Activated CD8-positive, alpha-beta memory T cell treated with anti-CD3 and anti-CD28 coated beads for 4 hours (primary cell): ENCODE measurements at regions not wholly inside any gene's neighbourhood (a gene's known extent, or its start where the extent isn't known, plus 50 kb on each side); places are given as distances from the start of the nearest gene placed in this dataset.

Experiments used
- DNase-seq, 2 donors: peaks; one replicate each; pipeline ENCODE4 v3.0.0-alpha.2; 2020; ENCODE audit warnings: low read depth in 2 of 2

DNA sequence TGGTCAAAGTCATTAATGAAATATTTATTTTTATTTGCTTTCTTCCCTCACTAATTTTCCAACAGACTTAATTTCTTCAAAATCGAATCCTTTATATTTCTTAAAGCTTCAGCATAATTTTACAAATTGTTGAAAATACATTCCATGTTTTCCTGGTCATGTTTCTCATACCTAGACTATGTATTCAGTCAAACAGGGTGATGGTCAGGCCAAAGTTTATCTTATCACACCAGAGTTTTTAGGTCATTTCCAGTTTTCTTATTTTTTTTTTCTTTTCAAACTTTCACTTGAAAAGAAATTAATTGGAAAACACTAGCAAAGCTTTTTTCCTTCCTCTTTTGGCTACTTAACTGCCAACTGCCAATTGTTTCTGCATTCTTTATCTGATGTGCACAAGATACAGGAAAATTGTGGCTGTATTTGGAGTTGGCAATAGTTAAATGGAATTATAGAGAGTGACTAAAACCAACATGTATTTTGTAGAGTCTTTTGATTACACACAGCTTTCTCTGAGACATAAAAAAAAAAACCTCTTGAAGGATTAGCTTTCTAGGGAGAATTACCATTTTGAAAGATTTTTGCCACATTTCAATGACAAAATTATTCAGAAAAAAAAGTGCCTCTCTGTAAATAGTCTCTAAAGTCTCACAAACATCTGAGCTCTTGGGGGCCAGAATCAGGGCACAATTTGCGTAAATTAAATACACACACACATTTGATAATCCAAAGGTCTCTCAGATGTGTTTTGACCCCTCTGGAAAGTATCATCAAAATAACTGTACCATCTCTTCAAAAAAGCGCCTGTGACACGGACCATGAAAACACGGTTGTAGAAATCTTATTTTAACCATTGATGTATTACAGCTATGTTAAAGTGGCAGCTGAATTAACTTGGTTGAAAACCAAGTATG lies 603.2 kb upstream of the KCNMB2 start:
- DNase-seq: no peak

DNA sequence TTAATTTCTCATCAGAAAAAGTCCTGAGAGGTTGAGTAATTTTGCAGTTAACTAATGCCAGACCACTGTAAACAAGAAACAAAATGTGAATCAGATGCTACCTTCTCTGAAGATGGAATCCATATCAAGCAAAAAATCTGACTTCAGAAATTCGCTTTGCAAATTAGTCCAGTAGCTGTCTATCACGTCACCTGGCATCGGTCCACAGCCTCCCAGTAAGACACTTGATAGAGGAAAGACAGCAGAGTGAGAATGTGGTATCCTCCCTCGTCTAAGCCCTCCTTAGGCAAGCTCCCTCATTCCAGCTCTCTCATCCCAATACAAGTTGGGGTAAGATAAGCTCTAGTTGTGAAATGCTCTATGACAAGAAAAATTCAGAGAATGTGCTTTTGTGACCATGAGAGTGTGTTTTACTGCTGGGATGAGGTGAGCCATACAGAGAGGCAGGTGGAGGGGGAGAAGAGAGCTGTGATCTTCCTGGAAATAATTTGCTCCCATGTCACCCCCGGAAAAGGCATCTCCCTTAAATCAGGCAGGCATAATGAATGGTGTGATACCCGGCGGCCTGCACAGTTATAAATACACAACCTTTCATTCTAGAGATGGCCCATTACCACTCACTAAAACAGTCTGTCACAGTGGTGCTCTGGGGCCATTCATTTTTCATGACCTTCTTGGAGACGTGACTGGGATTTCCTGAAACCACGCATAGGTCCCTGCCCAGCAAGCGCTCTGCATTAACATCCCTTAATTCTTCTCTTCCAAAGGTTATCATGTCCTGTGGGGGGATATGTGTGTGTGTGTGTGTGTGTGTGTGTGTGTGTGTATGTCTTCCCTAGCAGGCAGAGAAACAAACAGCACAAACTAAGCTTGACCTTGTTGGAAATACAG lies 602.0 kb upstream of the KCNMB2 start:
- DNase-seq: no peak

DNA sequence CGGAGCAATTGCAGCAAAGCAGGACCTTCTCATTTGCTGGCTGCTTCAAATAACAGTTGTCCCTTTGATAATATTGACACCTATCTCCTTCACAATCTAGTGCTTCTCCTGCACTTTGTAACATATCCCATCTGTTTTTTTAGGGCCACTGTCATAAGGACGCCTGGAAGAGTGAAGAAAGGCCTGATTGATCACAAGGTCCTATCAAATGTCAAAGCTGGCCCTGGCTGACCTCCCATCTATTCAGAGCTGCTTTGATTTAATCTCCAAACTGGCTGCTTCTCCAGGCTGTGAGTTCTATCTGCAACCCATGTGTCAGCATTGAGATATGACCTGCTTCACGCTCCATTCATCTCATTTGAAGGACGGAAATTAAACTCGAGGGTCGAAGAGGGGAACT lies 601.2 kb upstream of the KCNMB2 start:
- no peak for DNase-seq

DNA sequence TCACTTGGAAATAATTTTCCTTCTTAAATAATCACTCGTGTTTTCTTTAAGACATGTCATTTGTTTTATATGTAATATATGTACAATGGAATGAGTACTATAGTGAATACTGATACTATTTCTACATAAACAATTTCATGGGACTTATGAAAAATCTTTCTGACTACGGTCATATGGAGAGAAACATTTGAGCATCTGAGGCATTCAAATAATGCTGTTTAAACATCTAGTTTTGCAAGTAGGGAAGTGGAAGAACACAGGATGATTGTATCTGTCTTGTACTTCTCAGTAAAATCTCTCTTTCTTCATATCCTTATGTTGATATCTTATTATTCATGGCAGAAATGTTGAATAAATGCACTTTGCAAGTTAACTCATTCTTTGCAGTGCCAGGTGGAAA lies 599.5 kb upstream of the KCNMB2 start:
- no peak for DNase-seq

DNA sequence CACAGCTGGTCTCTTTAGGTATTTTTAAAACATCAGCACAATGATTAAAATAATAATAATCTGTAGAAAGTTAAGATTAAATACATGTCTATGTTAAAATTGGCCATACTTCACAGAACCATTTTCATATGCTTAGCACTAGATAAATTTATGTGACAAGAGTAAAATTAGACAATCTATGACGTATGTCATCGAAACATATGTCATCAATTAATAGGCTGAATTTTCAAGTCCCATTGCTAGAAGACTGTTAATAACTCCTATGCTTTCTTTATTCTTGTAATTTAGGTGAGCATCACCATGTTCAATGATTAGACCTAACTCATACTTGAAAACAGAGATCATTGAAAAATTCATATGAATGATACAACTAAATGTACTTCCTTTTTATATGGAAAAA lies 593.3 kb upstream of the KCNMB2 start:
- no peak for DNase-seq

DNA sequence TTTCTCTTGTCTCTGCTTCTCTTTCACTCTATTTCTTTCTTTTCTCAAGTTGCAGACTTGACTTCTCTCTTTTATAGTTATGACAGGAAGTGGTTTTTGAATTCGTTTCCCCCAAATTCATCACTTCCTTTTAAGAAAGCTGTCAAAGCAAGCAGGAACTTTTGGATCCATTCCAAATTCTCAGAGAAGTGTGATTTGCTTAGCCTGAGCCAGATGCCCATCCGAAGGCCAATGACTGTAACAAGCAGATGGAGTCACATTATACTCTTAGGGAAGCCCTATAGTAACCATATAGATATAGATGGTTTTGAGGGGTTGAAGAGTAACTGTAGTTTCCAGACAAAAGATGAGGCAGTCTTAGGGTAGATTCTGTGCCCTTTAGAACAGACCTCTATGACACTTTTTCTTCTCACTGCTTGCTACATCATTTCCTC lies 592.0 kb upstream of the KCNMB2 start:
- no peak for DNase-seq

DNA sequence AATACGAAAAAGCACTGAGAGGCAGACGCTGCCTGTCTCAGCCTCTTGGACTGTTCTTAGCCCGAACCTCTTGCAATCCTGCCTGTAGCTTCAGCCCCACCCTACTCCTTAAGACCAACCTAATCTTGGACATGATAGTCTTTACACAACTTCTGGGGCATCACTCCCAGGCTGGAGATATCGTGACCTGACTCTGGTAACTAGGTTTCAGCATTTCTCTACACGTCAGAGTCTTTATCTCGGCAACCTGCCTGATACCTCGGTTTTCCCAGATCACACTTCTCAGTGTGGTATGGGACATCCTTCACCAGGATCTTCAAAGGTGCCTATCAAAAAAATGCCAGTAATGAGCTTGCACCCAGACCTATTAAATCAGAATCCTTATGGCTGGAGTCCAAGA lies 590.2 kb upstream of the KCNMB2 start:
- no peak for DNase-seq

DNA sequence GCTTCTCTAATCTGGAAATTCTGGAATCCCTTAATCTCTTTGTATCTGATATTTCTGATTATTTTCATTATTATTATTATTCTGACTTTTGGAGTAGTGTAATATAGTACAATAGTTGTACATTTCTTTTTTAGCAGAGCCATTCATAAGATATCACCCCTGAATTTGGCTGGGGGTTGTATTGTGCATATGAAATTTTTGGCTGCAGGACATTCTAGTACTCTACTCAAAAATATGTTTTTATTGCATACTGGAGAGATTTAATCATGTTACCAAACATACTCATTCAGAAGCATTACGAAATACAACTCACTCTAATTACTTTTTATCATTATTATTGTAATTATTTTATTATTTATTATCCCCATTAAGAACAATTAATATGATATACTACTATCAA lies 589.7 kb upstream of the KCNMB2 start:
- DNase-seq: no peak

DNA sequence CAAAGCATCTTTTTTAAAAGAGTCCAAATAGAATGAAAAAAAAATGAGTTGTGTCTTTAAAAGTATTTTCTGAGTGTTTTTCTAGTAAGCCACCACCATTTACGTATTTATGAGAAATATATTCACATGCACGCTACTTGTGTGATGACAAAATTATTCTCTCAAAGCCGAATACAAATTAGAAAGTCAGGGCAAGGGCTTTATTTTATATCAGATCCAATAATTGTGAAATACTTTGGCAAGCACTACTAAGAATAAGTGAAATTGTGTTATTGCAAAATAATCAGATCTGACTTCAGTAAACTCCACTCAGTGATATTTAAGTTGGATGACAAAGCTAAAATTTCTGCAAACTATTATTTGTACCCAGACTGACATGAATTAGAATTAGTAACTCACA lies 589.3 kb upstream of the KCNMB2 start:
- no peak for DNase-seq

DNA sequence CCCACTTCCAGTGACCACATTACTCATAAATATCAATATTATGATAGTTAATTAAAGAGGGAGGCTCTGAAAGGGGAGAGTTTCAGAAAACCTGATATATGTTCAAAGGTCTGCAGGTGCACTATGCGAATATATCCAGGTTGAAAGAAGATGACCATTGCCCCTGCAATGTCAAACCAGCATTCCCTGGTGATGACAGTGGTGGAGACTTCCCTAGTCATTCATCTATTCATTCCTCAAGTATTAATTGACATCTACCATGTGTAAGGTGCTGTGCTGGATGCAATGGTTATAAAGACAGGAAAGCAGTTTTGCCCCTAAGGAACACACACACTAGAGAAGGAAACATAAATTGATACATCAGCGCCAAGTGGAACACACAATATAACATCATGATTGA lies 588.3 kb upstream of the KCNMB2 start:
- DNase-seq: no peak

DNA sequence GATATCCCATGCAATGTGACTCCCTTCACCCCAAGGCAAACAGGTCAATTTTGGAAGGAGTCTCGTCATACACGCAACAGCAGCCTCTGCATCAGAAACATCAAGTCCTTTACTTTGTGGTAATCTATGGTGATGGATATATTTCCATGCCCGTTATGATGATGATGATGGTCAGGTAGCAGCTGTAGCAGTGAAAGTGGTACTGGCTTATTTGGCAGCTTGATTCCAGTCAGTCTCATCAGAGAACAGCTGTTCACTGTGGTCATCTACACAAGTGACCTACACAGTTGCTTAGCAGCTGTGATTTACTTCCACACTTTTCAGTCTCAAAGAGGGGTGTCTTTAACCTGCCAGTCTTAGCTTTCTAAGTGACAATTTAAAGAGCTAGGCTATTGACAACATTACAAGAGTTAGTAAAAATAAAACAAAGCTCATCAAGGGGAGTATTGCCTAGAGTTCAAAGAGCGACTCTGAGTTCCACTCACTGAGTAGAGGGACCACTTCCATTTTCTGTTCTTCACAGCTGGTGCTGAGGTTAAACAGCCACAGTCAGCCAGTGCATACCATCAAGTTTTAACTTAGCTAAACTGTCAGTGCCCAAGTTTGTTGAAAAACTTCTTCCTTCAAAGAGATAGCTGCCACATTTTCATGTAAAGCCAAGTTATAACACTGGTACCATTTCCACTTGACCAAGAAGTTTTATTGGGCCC lies 587.4 kb upstream of the KCNMB2 start:
- no peak for DNase-seq

DNA sequence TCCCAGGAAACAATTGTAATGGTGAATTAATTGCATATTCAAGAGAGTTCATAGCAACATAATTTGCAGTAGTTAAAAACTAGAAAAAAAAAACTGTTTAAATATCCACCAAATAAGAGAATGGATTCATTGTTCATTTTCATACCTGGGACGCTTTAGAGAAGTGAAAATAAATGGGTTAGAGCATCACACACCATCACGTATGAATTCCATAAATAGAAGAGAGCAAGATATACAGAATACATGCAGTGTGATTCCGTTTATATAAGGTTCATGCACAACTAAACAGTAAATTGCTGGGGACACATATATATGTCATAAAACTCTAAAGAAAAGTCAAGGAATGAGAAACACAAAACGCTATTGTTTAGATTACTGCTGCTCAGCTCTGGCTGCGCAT lies 577.0 kb upstream of the KCNMB2 start:
- DNase-seq: no peak

DNA sequence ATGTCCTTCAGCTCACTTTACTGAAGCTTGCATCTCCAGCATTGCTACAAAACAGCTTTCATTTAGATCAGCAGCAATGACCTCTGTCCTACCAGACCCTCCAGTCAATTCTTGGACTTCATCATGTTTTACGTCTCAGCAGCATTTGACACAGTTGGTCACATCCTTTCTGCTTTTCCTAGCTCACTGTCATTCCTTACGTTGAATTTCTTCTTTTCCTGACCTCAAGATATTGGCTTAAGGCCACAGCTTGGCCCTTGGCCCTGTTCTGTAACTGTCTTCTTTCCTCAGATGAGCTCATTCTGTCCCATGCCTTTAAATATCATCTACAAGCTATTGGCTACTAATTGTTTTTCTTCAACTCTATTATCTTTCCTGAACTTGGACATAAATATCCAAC lies 576.2 kb upstream of the KCNMB2 start:
- DNase-seq: no peak

DNA sequence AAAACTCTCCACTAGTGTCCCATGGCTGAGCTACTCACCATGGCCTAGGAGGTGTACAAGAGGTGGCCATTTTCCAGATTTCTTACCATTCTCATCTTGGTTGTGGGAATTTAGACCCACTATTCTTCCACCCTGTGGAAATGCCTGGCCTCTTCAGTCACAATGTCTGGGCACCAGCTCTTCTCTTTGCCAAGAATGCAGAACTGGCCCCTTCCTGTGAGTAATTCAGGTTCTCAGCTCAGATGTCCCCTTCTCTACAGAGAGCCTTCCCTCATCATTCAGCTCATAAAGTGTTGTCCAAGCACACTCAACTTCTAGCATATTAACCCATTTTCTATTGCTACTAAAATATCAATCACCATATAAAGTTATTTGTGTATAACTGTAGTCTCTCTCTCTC lies 575.5 kb upstream of the KCNMB2 start:
- no peak for DNase-seq

DNA sequence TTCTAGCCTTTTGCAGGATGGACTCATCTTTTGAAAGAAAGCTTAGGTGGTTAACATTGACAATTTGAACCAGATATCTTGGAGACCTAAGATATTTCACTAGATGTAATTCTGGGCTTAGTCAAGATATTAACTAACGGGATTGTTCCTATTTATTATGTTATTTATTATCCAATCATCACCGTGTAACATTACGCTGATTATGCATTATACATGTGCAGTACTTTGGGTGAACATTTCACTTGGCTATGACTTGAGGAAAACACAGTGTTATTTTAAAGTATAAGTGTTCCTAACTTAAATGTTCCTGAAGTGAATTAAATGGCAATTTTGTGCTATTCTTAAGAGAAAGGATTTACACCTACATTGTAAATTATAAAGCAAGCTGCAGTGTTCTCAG lies 574.5 kb upstream of the KCNMB2 start:
- DNase-seq: no peak

DNA sequence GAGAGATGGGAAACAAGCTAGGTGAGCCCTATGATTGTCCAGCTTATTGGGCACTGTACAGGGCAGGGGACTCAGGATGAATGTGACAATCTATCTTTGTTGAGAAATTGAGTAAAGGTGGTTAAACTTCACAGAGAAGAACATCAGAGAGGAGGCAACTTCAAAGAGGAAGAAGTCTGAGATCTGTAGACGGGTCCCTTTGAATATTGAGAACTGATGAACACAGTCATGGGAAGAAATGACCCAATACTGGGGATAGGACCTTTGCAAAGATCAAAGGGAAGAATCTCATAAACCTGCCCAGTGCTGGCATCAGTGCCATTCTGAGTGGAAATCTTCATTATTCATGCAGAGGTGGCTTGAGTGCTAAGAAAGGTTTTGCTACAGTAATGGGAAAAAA lies 569.7 kb upstream of the KCNMB2 start:
- no peak for DNase-seq

DNA sequence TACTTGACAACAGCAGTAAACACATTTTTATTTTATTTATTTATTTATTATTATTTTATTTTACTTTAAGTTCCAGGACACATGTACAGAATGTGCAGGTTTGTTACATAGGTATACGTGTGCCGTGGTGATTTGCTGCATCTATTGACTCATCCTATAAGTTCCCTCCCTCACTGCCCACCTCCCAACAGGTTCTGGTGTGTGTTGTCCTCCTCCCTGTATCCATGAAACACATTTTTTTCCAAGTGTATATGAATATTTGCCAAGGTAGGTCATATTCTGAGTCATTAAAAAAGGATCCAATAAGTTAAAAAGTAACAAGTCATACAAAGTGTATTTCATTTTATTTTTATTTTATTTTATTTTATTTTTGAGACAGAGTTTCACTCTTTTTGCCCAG lies 567.3 kb upstream of the KCNMB2 start:
- no peak for DNase-seq

DNA sequence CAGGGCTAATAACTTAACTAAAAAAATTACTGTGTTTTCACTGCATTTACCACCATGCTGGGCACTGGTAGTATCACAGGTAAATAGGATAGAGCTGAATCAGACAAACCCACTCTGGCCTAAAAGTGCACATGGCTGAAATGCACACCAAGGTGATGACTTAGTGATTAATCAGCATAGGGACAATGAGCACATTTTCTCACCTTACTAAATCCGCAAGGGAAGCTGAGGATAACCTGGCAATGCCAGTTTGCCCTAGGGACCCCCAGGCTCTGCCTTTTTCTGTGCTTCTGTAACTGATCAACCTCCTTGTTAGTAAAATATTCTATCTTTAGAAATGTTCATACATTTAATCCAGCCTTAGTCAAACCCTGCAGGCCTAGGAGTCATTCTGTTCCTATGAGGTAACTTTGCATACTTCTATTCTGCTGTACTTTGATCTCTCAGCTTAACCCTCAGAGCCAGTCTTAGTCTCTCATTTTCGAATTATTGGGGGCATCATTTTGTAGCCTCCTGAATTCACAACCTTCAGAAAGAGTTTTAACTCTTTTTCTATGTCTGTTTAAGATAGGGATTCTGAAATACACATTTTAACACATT lies 562.9 kb upstream of the KCNMB2 start:
- no peak for DNase-seq

DNA sequence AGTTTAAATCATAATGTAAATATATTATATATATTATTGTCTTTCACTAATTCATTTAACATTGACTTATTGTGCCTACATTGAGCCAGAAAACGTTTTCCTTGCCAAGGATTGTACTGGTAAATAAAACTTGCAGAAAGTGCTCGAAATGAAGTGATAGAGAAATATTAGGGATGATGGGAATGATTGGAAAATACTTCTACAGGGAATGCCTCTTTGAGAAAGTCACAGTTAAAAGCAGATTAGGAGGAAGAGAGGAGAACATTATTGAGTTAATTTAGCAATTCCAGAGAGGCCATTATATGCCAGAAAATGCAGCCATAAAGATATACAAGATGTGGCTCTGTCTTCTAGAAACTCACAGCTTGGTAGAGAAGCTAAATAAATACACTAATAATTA lies 560.0 kb upstream of the KCNMB2 start:
- no peak for DNase-seq

DNA sequence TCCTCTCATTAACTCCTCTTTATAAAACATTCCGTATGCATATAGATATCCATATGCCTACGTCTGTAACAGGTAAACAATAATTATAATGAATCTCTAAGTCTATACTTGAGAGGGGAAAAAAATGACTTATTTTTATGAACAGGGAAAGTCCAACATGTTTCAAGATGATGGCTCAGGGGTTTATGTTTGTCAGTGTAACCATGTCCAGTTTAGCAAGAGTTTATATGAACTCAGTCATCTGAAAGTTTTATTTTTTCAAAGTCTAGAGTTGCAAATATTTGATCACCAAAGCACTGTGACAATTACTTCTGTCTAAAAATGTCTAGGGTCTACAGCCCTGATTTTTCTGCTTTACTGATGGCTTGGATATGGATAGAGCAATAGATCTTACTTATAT lies 559.4 kb upstream of the KCNMB2 start:
- DNase-seq: no peak

DNA sequence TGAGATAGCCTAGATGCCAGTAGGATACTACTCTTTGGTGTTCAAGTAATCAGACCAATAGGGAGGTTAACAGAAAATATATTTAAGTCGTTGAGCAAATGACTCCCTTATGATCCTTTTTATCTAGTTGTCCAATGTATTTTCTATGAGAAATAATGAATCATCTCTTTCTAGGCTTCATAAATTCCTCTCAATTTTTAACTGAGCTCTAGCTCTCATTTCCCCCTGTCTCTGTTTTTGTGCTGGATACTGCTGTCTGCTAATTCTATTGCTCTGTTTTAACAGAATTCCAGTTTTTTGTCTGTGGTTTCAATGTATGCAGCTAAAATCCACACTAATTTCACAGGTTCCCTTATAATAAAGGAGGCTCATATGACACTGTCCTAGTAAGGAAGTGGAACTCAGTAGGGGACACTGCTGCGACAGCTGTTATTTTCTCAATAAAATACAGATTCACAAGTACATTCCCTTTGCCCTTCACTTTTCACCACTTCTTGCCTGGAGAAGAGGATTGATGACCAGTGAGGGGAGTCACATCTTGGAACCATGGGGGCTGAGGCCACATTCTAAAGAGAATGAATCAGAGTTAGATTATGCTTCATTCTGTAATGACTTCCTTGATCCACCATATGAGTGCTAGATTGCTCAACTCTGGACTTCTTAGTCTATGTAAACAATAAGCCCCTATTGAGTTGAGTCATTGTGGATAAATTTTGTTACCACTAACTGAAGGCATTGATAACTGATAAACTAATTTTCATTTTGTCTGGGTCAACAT lies 558.7 kb upstream of the KCNMB2 start:
- DNase-seq: no peak
